H9 (cell line): ENCODE measurements at regions not wholly inside any gene's neighbourhood (a gene's known extent, or its start where the extent isn't known, plus 50 kb on each side); places are given as distances from the start of the nearest gene placed in this dataset.

Experiments used
- DNase-seq: peaks from one replicate; pipeline ENCODE4 v3.0.0-alpha.2; 2017
- H2AFZ ChIP-seq: one replicate; pipeline ENCODE4 v1.6.1; 2013; ENCODE audit warnings: mild to moderate bottlenecking, low read length, control low read depth, moderate library complexity
- H2AK5ac ChIP-seq: 2 replicates; pipeline ENCODE4 v1.6.1; 2013; ENCODE audit warnings: low read length, control low read depth, mixed read lengths; ENCODE audit not compliant: insufficient read length
- H2BK120ac ChIP-seq: one replicate; pipeline ENCODE4 v1.6.1; 2013; ENCODE audit warnings: low read depth, mild to moderate bottlenecking, low read length, control low read depth, inconsistent platforms; ENCODE audit not compliant: poor library complexity, severe bottlenecking
- H2BK12ac ChIP-seq: 2 replicates; pipeline ENCODE4 v1.6.1; 2013; ENCODE audit warnings: low read length, control low read depth, mixed read lengths, low read depth; ENCODE audit not compliant: insufficient read length
- H2BK15ac ChIP-seq: 2 replicates; pipeline ENCODE4 v1.6.1; 2013; ENCODE audit warnings: low read depth, low read length, control low read depth
- H2BK20ac ChIP-seq: one replicate; pipeline ENCODE4 v1.6.1; 2013; ENCODE audit warnings: low read depth, mild to moderate bottlenecking, low read length, control low read depth, inconsistent platforms; ENCODE audit not compliant: poor library complexity, severe bottlenecking
- H2BK5ac ChIP-seq: 2 replicates; pipeline ENCODE4 v1.6.1; 2013; ENCODE audit warnings: low read length, control low read depth, mixed read lengths; ENCODE audit not compliant: insufficient read length
- H3K14ac ChIP-seq: 2 replicates; pipeline ENCODE4 v1.6.1; 2013; ENCODE audit warnings: low read length, control low read depth; ENCODE audit not compliant: insufficient read depth
- H3K18ac ChIP-seq: 2 replicates; pipeline ENCODE4 v1.6.1; 2013; ENCODE audit warnings: low read depth, mild to moderate bottlenecking, mixed read lengths, low read length, control low read depth; ENCODE audit not compliant: insufficient read length
- H3K23ac ChIP-seq: 2 replicates; pipeline ENCODE4 v1.6.1; 2013; ENCODE audit warnings: low read length, control low read depth, mixed read lengths, low read depth; ENCODE audit not compliant: insufficient read length
- H3K23me2 ChIP-seq: 2 replicates; pipeline ENCODE4 v1.6.1; 2013; ENCODE audit warnings: low read depth, mild to moderate bottlenecking, mixed read lengths, low read length, control low read depth; ENCODE audit not compliant: insufficient read length, poor library complexity, severe bottlenecking
- H3K27ac ChIP-seq: 2 replicates; pipeline ENCODE4 v1.5.1; 2013; ENCODE audit warnings: low read length, control low read depth, mixed read lengths, low read depth; ENCODE audit not compliant: insufficient read length
- H3K27me3 ChIP-seq: 2 replicates; pipeline ENCODE4 v1.6.1; 2013; ENCODE audit warnings: low read length, control low read depth, inconsistent platforms; ENCODE audit not compliant: insufficient read depth
- H3K4ac ChIP-seq: 2 replicates; pipeline ENCODE4 v1.6.1; 2013; ENCODE audit warnings: low read depth, mild to moderate bottlenecking, control low read depth, inconsistent platforms, low read length, moderate library complexity
- H3K4me1 ChIP-seq: 2 replicates; pipeline ENCODE4 v1.6.1; 2013; ENCODE audit warnings: low read length, control low read depth, inconsistent platforms; ENCODE audit not compliant: insufficient read depth
- H3K4me2 ChIP-seq: 2 replicates; pipeline ENCODE4 v1.6.1; 2013; ENCODE audit warnings: low read length, control low read depth, mixed read lengths; ENCODE audit not compliant: insufficient read length, insufficient read depth
- H3K56ac ChIP-seq: 2 replicates; pipeline ENCODE4 v1.6.1; 2013; ENCODE audit warnings: low read depth, mild to moderate bottlenecking, mixed read lengths, low read length, control low read depth; ENCODE audit not compliant: insufficient read length
- H3K79me1 ChIP-seq: 2 replicates; pipeline ENCODE4 v1.6.1; 2013; ENCODE audit warnings: low read depth, mild to moderate bottlenecking, moderate library complexity, low read length, control low read depth, inconsistent platforms; ENCODE audit not compliant: insufficient read depth, poor library complexity, severe bottlenecking
- H3K79me2 ChIP-seq: 2 replicates; pipeline ENCODE4 v1.6.1; 2013; ENCODE audit warnings: low read length, control low read depth, inconsistent platforms; ENCODE audit not compliant: insufficient read depth
- H3K9ac ChIP-seq: 2 replicates; pipeline ENCODE4 v1.6.1; 2013; ENCODE audit warnings: low read length, control low read depth, mixed read lengths; ENCODE audit not compliant: insufficient read length; ENCODE audit errors: extremely low read depth
- H3K9me3 ChIP-seq: one replicate; pipeline ENCODE4 v1.6.1; 2013; ENCODE audit warnings: low read depth, low read length, inconsistent platforms; ENCODE audit not compliant: control insufficient read depth
- H3T11ph ChIP-seq: one replicate; pipeline ENCODE4 v1.6.1; 2013; ENCODE audit warnings: mild to moderate bottlenecking, low read length, control low read depth, inconsistent platforms
- H4K20me1 ChIP-seq: one replicate; pipeline ENCODE4 v1.6.1; 2013; ENCODE audit not compliant: control insufficient read depth, insufficient read length, insufficient read depth
- H4K5ac ChIP-seq: 2 replicates; pipeline ENCODE4 v1.6.1; 2013; ENCODE audit warnings: low read depth, mild to moderate bottlenecking, mixed read lengths, low read length, control low read depth; ENCODE audit not compliant: insufficient read length
- H4K8ac ChIP-seq: replicated peaks from 2 replicates; pipeline ENCODE4 v1.6.1; 2013; ENCODE audit warnings: low read length, control low read depth, mixed read lengths, low read depth; ENCODE audit not compliant: insufficient read length
- H4K91ac ChIP-seq: 2 replicates; pipeline ENCODE4 v1.6.1; 2013; ENCODE audit warnings: low read depth, mild to moderate bottlenecking, moderate library complexity, mixed read lengths, low read length, control low read depth; ENCODE audit not compliant: insufficient read length
- H3K27ac Mint-ChIP-seq, 3 experiments: 2 replicates in 2 of 3; 3 replicates in 1 of 3; pipeline ENCODE4 v1.8.0; 2020 to 2021; ENCODE audit warnings: mixed read lengths in 3 of 3, mild to moderate bottlenecking in 1 of 3, moderate library complexity in 1 of 3
- H3K27me3 Mint-ChIP-seq: 2 replicates; pipeline ENCODE4 v1.8.0; 2021; ENCODE audit warnings: low read depth, mild to moderate bottlenecking, moderate library complexity, mixed read lengths
- H3K36me3 Mint-ChIP-seq, 3 experiments: 2 replicates in 2 of 3; 3 replicates in 1 of 3; pipeline ENCODE4 v1.8.0; 2020 to 2021; ENCODE audit warnings: low read depth in 3 of 3, mixed read lengths in 3 of 3; ENCODE audit not compliant: insufficient read depth in 1 of 3
- H3K4me1 Mint-ChIP-seq, 2 experiments: 2 replicates each; pipeline ENCODE4 v1.8.0; 2020; ENCODE audit warnings: mixed read lengths in 2 of 2
- H3K4me3 Mint-ChIP-seq, 2 experiments: 2 replicates in 1 of 2; 3 replicates in 1 of 2; pipeline ENCODE4 v1.8.0; 2020 to 2021; ENCODE audit warnings: mild to moderate bottlenecking in 2 of 2, mixed read lengths in 2 of 2, moderate library complexity in 1 of 2
- H3K9me3 Mint-ChIP-seq, 2 experiments: 2 replicates in 1 of 2; 3 replicates in 1 of 2; pipeline ENCODE4 v1.8.0; 2020; ENCODE audit warnings: mild to moderate bottlenecking in 2 of 2, mixed read lengths in 2 of 2, moderate library complexity in 1 of 2
- TF ChIP-seq, protein P1 (sequence below): fragments of 200-600 bp; sonication (generic); conservative IDR thresholded peaks from 3 replicates; pipeline ENCODE4 v1.8.0; 2021; ENCODE audit warnings: antibody characterized with exemption, mild to moderate bottlenecking

- Histone ChIP-seq H3K14ac (no peak overlapping the region), H3K56ac (no peak overlapping the region), H2AFZ (no peak overlapping the region), H3K79me2 (no peaks in the 10 kb centered on the region), H3K4me1 (peaks cover 2% of the 10 kb centered on the region; the same call in 1 of the 2 replicates), H3K9ac (no peak overlapping the region), H4K20me1 (no peaks in the 10 kb centered on the region), H2BK12ac (no peak overlapping the region), H2AK5ac (no peak overlapping the region), H2BK120ac (no peak overlapping the region), H3K79me1 (no peaks in the 10 kb centered on the region), H2BK5ac (no peak overlapping the region), H2BK15ac (no peak overlapping the region), H4K8ac (no peak overlapping the region), H3K27ac (no peak overlapping the region), H3K9me3 (no peaks in the 10 kb centered on the region), H3K27me3 (no peaks in the 10 kb centered on the region), H4K5ac (no peak overlapping the region), H3K23me2 (no peaks in the 10 kb centered on the region), H3K18ac (no peak overlapping the region), H3K23ac (no peak overlapping the region), H2BK20ac (no peak overlapping the region), H3K4ac (no peak overlapping the region), H3K4me2 (no peak overlapping the region), H3T11ph (no peak overlapping the region), H4K91ac (no peak overlapping the region)
- Mint-ChIP-seq H3K27me3 (no peaks in the 10 kb centered on the region), H3K4me3 (no peak overlapping the region), H3K36me3 (peaks cover 4 to 7% (median 5%) of the 10 kb centered on the region in 3 experiments; a peak in 4 of 7 replicates), H3K27ac (no peak overlapping the region), H3K9me3 (peaks cover 58 to 66% of the 10 kb centered on the region in 2 experiments), H3K4me1 (peaks cover 26 to 29% of the 10 kb centered on the region in 2 experiments)
- TF ChIP-seq, protein P1, sequence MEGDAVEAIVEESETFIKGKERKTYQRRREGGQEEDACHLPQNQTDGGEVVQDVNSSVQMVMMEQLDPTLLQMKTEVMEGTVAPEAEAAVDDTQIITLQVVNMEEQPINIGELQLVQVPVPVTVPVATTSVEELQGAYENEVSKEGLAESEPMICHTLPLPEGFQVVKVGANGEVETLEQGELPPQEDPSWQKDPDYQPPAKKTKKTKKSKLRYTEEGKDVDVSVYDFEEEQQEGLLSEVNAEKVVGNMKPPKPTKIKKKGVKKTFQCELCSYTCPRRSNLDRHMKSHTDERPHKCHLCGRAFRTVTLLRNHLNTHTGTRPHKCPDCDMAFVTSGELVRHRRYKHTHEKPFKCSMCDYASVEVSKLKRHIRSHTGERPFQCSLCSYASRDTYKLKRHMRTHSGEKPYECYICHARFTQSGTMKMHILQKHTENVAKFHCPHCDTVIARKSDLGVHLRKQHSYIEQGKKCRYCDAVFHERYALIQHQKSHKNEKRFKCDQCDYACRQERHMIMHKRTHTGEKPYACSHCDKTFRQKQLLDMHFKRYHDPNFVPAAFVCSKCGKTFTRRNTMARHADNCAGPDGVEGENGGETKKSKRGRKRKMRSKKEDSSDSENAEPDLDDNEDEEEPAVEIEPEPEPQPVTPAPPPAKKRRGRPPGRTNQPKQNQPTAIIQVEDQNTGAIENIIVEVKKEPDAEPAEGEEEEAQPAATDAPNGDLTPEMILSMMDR = no peak
- no peak for DNase-seq
Measured at GRCh38 chrX:10949541-10949940, 161.6 kb upstream of the HCCS start.
